GM19455 (cell line): ENCODE measurements at regions not wholly inside any gene's neighbourhood (a gene's known extent, or its start where the extent isn't known, plus 50 kb on each side); places are given as distances from the start of the nearest gene placed in this dataset.

Source experiments
- ATAC-seq: cut with Tn5 transposase; IDR thresholded peaks from one replicate; pipeline ENCODE4 v1.9.1; 2021; ENCODE audit not compliant: unreplicated experiment

DNA sequence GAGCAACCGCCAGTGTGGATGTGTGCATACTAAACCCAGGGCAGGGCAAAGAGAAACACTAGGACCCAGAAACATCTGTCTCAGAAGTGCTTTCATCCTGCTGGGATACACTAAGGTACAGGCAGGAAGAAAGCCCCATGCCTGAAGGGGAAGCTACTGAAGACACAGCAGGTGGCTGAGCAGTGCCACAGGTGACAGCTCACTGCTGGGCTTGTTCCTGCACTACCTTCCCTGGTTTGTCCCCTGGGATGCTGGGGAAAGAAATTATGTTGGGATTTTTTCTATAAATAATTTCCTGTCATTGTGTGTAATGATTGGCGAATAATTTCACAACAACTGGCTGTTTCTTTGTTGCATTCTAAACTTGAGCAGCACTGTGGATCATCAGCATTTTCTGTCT is 245.3 kb upstream of the RAB4A start:
- no peak for ATAC-seq

DNA sequence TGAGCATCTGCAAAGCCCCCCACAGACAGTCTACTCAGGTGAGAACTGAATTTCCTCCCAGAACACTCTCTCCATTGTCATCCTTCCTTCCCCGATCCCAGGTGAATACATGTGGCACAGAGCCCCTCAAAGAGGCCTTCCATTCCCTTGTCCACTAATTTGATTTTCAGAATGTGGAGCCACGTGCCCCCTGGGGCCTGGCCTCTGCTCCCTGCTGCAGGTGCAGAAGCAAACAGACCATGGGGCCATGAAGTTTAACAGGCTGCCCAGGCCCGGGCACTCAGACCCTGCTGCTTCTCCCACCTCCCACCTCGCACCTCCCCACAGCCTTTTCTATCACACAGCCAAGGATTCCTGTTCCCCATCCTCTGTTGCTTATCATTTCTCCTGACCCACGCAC is 243.8 kb upstream of the RAB4A start:
- no peak for ATAC-seq

DNA sequence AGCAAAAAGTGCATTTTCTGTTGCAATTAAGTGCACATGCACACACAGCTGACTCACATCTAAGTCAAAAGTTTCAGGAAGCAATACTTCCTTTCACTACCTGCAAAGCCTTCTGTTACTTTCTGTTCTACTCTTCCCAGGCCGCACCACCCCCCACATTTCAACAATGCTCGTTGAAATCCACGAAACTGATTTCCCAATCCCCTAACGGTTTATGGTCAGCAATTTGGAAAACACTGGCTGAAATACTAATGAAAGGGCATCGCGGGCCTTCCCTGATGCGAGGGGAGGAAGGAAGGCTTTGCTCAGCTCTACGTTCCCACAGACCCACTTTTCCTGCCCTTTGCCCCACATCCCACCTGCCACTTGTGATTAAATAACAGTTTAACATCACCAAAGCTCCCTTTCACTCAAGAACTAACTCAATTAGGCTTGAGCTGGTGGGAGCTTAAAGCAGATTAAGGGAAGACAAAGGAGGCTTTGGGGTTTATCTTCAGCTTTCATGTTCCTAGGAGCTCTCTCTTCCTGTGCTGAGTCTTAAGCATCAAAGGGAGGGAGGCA is 243.2 kb upstream of the RAB4A start:
- no peak for ATAC-seq

DNA sequence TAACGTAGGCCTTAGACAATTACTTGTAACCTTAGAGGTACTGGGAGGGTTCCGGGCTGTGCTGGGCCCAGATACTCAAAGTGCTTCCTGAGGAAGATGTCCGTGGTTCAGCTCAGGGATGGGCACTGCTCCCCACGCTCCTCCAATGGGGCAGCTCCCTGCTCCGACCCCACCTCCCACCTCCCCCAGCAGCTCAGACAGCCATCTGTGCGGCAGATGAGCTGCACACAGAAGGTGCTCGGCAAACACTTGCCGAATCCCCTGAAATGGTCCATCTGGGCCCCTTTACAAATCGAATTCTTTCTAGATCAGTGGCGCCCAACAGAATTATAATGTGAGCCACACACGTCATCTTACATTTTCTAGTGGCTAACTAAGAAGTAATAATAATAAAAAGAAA is 242.4 kb upstream of the RAB4A start:
- ATAC-seq, result no peak

DNA sequence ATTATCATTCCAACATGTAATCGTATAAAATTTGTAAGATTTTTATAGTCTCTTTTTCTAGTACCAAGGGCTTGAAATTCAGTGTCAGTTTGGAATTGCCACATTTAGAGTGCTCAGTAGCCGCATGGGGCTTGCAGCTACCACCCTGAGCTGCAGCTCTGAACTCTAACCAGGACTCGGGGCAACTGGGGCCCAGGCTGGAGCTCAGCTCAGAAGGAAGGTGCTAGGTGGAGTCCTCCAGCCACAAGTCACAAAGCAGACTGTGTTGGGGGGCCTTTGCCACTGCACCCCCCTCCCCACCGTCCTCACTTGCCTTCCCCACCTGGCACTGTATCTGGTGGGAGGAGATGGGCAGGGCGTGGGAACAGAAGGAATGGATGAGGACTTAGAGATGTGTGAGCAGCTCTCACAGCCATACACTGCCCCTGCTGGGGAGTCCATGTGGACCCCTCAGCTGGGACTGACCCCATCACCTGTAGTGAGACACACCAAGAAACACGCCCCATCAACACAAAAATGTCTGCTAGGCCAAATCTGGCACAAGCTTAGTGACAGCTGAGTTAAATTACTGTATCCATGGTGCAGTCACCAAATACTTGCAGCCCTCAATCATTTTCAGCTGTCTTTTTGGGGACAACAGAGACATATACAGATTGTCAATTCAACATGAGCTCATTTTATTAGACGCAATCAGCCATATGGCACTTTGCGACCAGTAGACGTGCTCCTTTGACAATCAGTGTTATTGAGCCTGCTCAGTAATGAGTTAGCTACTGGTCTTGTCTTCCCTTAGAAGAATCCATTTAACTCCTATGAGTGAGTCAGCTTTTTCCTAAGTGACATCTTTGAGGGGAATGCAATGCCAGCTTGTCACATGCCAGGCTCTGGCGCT is 241.7 kb upstream of the RAB4A start:
- no peak for ATAC-seq

DNA sequence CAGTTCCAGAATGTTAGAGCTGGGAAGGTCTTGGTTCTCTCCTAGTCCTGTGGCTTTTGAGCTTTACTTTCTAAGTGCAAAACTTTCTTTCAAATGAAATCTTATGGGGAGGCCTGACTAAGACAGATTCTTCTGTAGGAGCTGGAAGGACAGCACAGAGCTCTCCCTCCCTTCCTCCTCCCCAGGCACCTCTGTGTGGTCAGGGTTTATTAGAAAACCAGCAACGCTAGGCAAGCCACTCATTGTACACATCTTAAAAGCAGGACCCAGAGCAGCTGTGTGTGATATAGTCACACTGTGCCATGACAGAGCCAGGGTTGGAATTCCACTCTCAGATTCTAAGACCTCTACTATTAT is 241.1 kb upstream of the RAB4A start:
- ATAC-seq, result no peak

DNA sequence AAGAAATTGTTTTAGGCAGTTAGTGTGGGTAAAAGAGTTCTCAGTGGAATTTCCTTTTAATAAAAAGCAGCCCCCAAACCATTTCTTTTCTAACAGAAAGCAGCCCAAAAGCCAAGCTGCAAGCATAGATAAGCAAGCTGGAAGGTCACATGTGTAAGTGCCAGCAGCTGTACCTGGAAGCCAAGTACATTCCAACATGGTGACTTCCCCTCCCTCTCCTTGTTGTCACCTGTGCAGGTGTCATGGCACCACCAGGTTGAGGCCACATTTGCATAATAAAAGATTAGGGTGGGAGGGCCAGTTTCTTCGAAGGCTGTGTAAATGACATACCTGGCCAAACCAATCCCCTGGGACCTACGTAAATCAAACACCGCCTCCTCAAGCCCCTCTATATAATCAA is 240.3 kb upstream of the RAB4A start:
- ATAC-seq, result no peak

DNA sequence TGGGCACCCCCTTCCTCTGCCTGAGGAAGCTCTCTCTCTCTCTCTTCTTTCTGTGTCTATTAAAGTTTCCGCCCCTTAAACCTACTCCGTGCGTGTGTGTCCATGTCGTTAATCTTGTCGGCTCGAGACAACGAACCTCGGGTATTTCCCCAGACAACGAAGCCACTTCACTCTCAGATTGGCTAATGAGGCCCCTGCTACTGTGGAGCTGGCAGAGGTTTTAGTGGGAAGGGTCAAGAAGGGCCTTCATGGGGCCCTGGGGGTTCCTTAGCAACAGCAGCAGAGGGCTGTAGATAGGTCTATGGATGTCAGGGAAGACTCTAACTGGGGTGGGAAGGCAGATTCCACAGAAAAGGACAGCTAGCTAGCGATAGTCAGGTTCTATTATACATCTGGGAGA is 239.8 kb upstream of the RAB4A start:
- ATAC-seq, result no peak

DNA sequence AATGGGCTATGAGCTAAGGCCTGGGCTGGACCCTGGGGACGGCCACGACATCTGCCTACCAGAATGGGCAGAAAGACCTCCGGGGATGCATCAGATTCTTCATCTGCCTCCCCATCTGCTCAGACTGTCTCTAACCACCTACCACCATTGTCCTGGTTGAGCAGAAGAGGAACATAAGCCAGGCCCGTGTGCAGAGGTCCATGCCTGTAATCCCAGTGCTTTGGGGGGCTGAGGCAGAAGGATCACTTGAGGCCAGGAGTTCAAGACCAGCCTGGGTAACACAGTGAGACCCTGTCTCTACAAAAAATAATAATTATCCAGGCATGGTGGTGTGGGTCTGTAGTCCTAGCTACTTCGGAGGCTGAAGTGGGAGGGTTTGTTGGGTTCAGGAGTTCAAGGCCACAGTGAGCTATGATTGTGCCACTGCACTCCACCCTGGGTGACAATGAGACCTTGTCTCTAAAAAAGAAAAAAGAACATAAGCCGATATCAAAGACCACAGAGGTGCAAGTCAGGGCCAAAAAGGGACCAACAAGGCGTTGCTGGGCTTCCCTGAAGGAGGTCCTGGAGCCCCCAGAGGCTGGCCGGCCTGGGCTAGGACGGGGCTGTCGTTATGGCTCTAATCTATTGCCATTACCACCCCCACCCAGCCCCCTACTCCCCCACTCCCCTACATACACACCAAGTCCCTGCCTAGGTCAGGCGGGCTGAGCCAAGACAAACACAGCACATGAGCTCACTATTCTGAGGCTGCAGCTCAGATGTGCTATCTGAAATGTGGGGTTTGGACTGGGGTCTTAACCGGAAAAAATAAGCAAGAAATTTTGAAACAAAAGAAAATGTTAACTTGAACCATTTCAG is 239.2 kb upstream of the RAB4A start:
- no peak for ATAC-seq

DNA sequence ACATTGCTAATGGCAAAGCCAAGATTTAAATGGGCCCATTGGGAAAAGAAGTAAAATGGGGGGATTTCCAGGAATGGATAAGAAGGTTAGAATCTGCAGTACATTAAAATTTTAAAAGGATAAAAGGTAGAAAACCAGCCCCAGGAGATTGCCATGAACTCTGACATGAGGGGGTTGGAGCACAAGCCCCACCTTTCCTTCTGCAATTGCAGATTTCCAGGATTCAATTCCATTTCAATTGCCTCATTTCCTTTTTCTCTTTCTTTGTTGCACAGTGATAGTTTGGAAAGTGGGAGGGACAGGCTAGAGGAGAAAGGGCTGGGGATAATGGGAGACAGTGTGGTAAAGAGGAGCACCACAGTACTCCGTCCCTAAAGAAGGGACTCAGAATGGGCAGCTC is 238.5 kb upstream of the RAB4A start:
- no peak for ATAC-seq

DNA sequence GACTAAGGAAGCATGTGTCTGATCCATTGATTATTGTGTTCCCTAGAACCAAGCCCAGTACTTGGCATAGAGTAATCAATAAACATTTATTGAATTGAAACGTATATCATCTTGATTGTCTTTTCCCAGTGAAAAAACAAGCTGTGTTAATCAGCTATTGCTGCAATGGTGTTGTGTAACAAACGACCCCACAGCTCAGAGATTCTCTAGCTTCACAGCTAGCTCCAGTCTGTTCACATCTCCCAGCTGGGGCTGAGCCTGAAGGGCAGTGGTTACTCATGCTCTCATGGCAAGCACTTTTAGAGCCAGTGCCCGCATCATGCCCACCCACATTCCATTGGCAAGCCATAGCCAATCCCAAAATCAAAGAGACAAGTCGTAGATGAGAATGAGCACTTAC is 237.4 kb upstream of the RAB4A start:
- ATAC-seq, result no peak

DNA sequence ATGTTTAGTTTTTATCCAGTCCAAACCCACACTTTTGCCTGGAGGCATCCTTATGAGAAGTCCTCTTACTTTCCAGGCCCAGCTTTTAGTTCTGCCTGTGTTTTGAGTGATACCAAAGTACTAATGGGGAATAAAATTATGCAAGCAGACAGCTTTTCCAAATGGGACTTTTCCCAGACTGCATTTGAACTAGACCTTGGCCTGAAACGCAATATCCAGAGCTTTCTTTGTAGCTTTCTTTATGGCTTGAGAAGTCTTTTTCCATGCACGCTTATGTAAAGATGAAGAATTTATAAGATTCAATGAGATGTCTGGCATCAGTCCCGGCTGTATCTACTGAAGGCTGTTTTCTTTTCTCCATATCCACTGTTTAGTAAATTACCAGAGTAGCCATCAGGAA is 236.6 kb upstream of the RAB4A start:
- no peak for ATAC-seq

DNA sequence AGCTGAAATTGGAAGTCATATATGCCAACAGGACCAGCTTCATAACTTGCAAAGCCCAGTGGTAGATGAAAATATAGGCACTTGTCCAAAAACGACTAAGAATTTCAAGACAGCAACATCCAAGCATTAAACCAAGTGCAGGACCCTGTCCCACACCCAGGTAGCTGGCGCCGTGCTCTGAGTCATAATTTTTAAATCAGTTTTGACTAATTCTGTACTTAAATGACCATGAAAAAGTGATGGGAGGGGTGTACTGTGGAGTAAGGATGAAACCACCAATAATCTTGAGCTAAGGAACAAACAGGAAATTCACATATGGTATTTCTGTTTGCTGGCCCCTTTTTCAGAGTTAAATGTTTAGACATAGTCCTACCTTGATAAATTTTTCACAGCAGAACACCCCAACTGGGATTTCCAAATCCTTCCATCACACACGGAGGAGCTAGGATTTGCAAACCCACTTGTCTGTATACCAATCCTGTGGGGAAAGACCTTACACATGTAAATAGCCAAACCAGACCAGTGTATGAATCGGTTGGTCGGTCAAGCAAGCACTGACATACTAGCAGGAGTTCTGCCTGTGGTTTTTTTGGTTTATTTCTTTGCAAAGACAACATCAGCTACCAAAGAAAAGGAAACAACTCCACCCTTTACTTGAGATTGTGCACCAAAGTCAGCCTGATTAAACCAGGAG is 235.7 kb upstream of the RAB4A start:
- peak; percentile 68 for ATAC-seq

DNA sequence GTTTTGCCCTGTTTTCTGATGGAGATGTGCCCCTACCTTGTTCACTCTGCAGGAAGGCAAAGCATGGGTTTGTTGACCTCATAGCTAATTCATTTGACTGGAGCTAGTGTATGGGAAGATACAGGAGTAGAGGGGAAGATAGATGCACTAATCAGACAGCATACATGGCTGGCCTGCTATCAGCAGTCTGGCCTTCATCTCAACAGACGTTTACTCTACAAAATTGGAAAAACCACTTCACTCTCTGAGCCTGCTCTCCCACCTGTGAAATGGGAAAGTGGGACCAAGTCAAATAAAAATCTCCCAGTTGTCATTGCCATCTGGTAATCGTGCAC is 235.2 kb upstream of the RAB4A start:
- peak; percentile 35 for ATAC-seq

DNA sequence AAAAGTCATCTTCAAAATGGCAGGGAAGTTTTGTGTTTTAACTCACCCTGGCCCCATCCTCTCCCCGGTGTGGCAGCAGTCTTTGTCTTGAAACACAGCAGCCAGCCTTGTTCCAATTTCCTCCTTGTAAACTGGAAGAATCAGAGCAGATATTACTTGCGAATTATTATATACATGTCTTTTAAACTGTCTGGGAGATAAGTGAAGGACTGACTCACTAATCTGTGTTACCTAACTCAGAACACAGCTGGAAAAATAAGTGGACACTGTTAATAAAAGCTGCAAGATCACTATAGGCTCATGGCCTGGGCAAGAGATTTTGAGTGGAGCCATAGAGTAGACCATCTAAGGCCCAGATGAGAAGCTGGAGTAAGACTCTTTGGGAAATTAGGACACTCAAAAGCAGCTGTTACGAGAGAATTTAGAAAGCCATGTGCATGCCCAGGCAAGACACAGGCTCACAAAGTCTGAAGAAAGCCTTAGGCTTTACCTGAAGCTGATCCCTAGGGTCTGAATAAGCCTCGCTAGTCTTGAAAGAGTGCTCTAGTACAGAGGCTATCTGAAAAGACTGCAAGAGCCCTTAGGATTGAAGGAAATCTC is 233.0 kb upstream of the RAB4A start:
- no peak for ATAC-seq

DNA sequence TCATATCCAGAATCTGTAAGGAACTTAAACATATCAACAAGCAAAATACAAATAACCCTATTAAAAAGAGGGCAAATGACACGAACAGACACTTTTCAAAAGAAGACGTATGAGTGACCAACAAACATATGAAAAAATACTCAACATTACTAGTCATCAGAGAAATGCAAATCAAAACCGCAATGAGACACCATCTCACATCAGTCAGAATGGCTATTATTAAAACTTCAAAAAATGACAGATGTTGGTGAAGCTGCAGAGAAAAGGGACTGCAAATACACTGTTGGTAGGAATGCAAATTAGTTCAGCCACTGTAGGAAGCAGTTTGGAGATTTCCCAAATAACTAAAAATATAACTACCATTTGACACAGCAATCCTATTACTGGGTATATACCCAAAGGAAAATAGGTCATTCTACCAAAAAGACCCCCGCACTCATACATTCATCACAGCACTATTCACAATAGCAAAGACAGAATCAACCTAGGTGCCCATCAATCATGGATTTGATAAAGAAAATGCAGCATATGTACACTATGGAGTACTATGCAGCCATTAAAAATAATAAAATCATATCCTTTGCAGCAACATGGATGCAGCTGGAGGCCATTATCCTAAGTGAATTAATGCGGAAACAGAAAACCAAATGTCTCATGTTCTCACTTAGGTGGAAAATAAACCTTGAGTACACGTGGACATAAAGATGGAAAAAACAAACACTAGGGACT is 230.1 kb upstream of the RAB4A start:
- ATAC-seq, result no peak

DNA sequence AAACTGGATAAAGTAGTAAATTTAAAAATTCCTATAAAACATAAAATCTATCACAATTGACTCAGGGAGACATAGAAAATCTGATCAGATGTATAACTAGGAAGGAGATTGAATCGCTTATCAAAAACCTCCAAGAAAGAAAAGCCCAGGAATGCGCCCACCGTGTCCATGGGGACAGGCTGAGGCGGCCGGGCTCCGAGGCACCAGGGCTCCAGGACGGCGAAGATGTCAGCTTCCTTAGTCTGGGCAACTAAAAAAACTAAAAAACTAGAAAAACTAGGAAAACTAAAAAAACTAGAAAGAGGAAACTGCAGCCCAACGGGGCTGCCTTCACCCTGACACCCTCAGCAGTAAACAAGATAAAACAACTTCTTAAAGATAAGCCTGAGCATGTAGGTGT is 229.0 kb upstream of the RAB4A start:
- no peak for ATAC-seq

DNA sequence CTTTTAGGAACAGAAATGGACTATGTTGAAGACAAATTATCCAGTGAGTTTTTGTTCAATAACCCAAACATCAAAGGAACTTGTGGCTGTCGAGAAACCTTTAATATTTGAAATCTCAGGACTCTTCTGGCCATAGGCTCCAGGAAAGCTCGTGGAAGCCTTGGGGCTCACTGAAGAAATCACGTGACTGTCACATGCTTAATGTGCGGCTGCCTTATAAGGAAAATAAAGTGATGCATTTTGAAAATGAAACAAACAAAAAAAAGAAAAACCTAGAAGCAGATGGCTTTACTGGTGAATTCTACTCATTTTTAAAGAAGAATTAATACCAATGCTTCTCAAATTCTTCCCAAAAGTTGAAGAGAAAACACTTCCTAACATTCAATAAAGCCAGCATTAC is 228.4 kb upstream of the RAB4A start:
- no peak for ATAC-seq

DNA sequence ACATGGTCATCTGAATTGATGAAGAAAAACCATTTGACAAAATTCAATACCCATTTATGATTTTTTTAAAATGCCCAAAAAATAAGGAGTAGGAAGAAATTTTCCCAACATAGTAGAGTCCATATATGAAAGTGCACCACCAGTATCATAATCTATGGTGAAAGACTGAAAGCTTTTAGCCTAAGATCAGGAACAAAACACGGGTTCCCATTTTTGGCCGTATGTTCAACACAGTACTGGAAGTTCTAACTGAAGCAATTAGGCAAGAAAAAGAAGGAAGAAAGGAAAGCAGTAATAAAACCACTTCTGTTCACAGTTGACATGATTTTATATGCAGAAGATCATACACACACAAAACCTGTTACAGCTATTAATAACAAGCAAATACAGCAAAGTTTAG is 227.8 kb upstream of the RAB4A start:
- no peak for ATAC-seq

DNA sequence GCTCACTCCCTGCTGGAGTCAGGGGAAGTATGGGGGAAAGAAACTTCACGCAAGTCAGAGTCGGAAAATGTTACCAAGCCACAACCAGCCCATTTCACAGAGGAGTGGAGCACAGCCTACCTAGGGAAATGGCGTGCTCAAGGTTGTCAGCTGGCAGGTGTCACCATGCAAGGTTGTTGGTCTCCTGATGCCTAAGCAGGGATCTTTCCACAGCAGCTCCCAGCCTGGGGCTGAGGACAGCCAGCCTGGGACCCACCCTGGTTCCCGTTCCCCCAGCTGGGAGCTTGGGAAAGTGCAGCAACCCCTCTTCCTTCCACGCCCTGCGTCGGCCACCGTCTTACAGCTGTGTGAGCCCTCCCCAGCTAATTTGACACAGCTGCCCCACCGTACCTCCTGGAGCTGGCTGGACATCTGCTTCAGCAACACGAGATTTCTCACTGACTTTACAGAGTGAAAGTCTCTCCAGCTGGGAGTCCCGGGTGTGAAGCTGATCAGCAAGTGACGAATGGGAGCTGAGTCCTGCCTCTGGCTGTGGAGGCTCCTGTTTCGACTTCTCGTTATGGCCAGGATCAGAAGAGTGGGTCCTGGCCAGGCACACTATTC is 224.6 kb upstream of the RAB4A start:
- ATAC-seq, result no peak
